ENCODE measurements at regions not wholly inside any gene's neighbourhood (a gene's known extent, or its start where the extent isn't known, plus 50 kb on each side); places are given as distances from the start of the nearest gene placed in this dataset.

DNA sequence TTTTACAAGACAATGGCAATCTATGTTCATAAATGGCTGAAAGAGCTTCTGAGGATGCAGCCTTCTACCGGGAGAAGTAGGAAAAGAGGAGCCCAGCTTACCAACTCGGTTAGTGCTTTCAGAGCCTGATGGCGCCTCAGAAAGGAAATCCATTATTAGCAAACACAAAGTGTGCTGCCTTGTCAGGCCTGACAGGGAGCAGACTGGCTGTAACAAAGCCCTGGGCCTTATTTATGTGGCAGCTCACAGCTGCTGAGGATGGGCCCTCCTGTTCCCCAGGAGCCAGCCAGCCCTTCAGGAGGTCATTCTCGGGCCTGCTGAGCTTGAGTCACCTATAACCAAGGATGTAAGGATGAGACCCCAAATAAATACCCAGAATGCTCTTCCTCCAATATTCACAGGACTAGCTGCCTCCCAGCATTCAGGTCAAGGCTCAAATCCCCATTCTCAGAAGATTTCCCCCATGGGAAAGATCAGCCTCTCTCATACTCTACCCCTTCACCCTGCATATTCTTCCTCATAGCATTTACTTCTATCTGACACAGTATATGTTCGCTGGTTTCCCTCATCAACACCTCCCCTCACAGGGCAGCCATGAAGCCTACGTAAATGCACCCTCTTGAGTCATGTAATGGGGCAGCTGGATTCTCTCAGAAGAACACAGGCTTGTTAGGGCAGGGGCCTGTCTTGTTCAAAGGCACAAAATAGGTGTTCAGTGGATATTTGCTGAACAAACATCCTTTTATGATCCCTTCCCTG is 227.0 kb upstream of the RASGEF1B start:
- H3K27ac ChIP-seq (ENCODE audit: low read length), result no peak overlapping the region
- no peaks in the 10 kb centered on the region for H3K27me3 ChIP-seq (ENCODE audit: control insufficient read depth, insufficient read depth, low read length)
- WGBS (ENCODE audit: insufficient coverage), result 89% methylated on average over 6 of the region's 6 CpGs
- H3K4me3 ChIP-seq (ENCODE audit: low read length), result no peak overlapping the region
- no peaks in the 10 kb centered on the region for H3K36me3 ChIP-seq (ENCODE audit: control insufficient read depth, insufficient read depth, low read length)
- H3K9me3 ChIP-seq (ENCODE audit: control insufficient read depth, insufficient read depth, low read length), result no peaks in the 10 kb centered on the region
- intact Hi-C loops (cut with micrococcal nuclease), result no loop called here
- ATAC-seq, result peak in 1 of 3 donors; percentile 27
- TF ChIP-seq, protein P1, sequence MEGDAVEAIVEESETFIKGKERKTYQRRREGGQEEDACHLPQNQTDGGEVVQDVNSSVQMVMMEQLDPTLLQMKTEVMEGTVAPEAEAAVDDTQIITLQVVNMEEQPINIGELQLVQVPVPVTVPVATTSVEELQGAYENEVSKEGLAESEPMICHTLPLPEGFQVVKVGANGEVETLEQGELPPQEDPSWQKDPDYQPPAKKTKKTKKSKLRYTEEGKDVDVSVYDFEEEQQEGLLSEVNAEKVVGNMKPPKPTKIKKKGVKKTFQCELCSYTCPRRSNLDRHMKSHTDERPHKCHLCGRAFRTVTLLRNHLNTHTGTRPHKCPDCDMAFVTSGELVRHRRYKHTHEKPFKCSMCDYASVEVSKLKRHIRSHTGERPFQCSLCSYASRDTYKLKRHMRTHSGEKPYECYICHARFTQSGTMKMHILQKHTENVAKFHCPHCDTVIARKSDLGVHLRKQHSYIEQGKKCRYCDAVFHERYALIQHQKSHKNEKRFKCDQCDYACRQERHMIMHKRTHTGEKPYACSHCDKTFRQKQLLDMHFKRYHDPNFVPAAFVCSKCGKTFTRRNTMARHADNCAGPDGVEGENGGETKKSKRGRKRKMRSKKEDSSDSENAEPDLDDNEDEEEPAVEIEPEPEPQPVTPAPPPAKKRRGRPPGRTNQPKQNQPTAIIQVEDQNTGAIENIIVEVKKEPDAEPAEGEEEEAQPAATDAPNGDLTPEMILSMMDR (IDR thresholded peaks at IDR 0.05), result no peak
- H3K9me3 Mint-ChIP-seq, result no peaks in the 10 kb centered on the region
- no peak for DNase-seq
- no peak overlapping the region for H3K27ac Mint-ChIP-seq
- H3K36me3 Mint-ChIP-seq, result no peaks in the 10 kb centered on the region
- H3K4me1 Mint-ChIP-seq, result no peaks in the 10 kb centered on the region
- peaks cover 6 to 7% of the 10 kb centered on the region in 2 donors for H3K27me3 Mint-ChIP-seq (ENCODE audit: low read depth in 2 of 2)
- no peaks in the 10 kb centered on the region for H3K4me1 ChIP-seq (ENCODE audit: control insufficient read depth, insufficient read depth, low read length)
- no peak overlapping the region for H3K4me3 Mint-ChIP-seq

DNA sequence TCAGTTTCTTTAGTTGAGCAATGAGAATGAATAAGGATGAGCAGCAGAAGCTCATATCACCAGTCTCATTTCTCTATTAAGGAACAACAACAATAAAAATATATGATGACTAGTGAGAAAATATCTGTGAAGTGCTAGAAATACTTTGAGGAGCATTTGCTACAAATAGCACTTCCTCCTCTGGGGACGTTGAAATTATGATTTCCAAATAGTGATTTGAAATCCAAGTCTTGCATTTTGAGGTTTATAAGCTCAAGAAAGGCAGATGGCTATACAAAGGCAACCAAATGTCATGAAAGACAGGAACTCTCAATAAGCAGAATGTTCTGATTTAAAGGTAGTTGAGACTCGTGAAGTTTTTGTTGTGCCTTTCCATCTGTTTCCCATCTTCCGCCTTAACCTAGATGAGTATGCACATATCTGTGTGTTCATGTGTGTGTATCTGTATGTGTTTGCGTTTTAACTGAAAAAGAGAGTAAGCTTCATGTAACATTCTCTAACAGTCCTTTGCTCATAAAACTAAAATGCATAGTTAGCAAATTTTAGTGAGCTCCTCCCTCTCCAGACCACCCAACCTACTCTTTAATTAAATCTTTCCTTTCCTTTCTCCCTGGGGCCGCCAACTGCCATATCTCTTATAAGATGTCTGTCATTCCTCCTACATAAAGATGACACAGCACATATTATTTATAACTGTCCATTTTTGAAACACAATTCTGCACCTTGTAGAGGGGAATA is 222.6 kb upstream of the RASGEF1B start:
- Histone ChIP-seq H3K4me1 (ENCODE audit: control insufficient read depth, insufficient read depth, low read length) (no peaks in the 10 kb centered on the region), H3K27me3 (ENCODE audit: control insufficient read depth, insufficient read depth, low read length) (no peaks in the 10 kb centered on the region), H3K4me3 (ENCODE audit: low read length) (no peak overlapping the region), H3K27ac (ENCODE audit: low read length) (no peak overlapping the region), H3K9me3 (ENCODE audit: control insufficient read depth, insufficient read depth, low read length) (no peaks in the 10 kb centered on the region), H3K36me3 (ENCODE audit: control insufficient read depth, insufficient read depth, low read length) (no peaks in the 10 kb centered on the region)
- Mint-ChIP-seq H3K27me3 (ENCODE audit: low read depth in 2 of 2) (peaks cover 10 to 23% of the 10 kb centered on the region in 2 donors), H3K36me3 (no peaks in the 10 kb centered on the region), H3K9me3 (no peaks in the 10 kb centered on the region), H3K27ac (no peak overlapping the region), H3K4me3 (no peak overlapping the region), H3K4me1 (peaks cover 0 to 5% of the 10 kb centered on the region in 2 donors)
- WGBS (ENCODE audit: insufficient coverage), result 76% methylated on average over 5 of the region's 5 CpGs
- intact Hi-C loops (cut with micrococcal nuclease), result no loop called here
- DNase-seq (no peak), ATAC-seq (no peak)
- TF ChIP-seq, protein P1 (IDR thresholded peaks at IDR 0.05), result no peak

DNA sequence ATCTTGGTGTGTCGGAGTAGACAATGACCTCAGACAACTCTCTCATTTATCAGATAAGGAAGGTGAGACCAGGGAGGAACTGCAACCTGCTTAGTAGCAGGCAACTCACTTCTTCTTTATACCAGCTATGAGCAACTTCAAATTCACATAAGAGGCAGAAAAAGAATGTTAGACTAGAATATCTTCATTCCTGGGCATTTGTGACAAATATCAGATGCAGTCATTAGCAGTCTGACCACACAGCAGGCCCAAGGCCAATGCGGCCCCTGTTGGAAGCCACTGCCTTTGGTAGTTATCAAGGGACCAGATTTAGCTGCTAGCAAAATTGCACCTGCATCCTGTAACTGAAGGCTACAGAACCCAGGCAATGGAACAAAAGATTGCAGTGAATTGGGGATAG is 219.2 kb upstream of the RASGEF1B start:
- Mint-ChIP-seq H3K27ac (no peak overlapping the region), H3K27me3 (ENCODE audit: low read depth in 2 of 2) (peaks cover 7 to 23% of the 10 kb centered on the region in 2 donors), H3K4me3 (no peak overlapping the region), H3K9me3 (no peaks in the 10 kb centered on the region), H3K4me1 (peaks cover 0 to 5% of the 10 kb centered on the region in 2 donors), H3K36me3 (no peaks in the 10 kb centered on the region)
- Histone ChIP-seq H3K4me1 (ENCODE audit: control insufficient read depth, insufficient read depth, low read length) (no peaks in the 10 kb centered on the region), H3K9me3 (ENCODE audit: control insufficient read depth, insufficient read depth, low read length) (no peaks in the 10 kb centered on the region), H3K27me3 (ENCODE audit: control insufficient read depth, insufficient read depth, low read length) (no peaks in the 10 kb centered on the region), H3K36me3 (ENCODE audit: control insufficient read depth, insufficient read depth, low read length) (no peaks in the 10 kb centered on the region), H3K4me3 (ENCODE audit: low read length) (no peak overlapping the region), H3K27ac (ENCODE audit: low read length) (no peak overlapping the region)
- ATAC-seq, result no peak
- no peak for DNase-seq
- WGBS (ENCODE audit: insufficient coverage), result 82% methylated on average over 1 of the region's 2 CpGs
- intact Hi-C loops (cut with micrococcal nuclease), result no loop called here
- TF ChIP-seq, protein P1 (IDR thresholded peaks at IDR 0.05), result no peak

All from natural killer cell (primary cell).